Subcutaneous abdominal adipose tissue (tissue), 5 donors: ENCODE measurements at regions not wholly inside any gene's neighbourhood (a gene's known extent, or its start where the extent isn't known, plus 50 kb on each side); places are given as distances from the start of the nearest gene placed in this dataset.
A peak's percentile ranks its signal among the peaks of the same experiment; 100 is the strongest.
"Not testable (repeated sequence)": the region's sequence is repeated elsewhere in the genome, so short reads cannot be mapped to it uniquely, and the experiment has no call there.

Experiments used
- H3K27ac ChIP-seq: one replicate; pipeline ENCODE4 v1.7.0; 2013; ENCODE audit warnings: low read depth, mild to moderate bottlenecking, inconsistent platforms, low read length, moderate library complexity
- H3K27me3 ChIP-seq, 5 donors: one replicate each; pipeline ENCODE4 v1.7.0; 2013; ENCODE audit warnings: low read length in 5 of 5, inconsistent platforms in 1 of 5; ENCODE audit not compliant: control insufficient read depth in 5 of 5, insufficient read depth in 4 of 5
- H3K36me3 ChIP-seq, 5 donors: one replicate each; pipeline ENCODE4 v1.7.0; 2013; ENCODE audit warnings: low read length in 5 of 5; ENCODE audit not compliant: control insufficient read depth in 5 of 5, insufficient read depth in 5 of 5
- H3K4me1 ChIP-seq, 5 donors: one replicate each; pipeline ENCODE4 v1.7.0; 2013; ENCODE audit warnings: low read length in 5 of 5, mild to moderate bottlenecking in 3 of 5, moderate library complexity in 1 of 5; ENCODE audit not compliant: control insufficient read depth in 5 of 5, insufficient read depth in 5 of 5
- H3K4me3 ChIP-seq, 5 donors: one replicate each; pipeline ENCODE4 v1.7.0; 2013; ENCODE audit warnings: low read length in 5 of 5, low read depth in 1 of 5
- H3K9ac ChIP-seq, 5 donors: one replicate each; pipeline ENCODE4 v1.7.0; 2013; ENCODE audit warnings: low read length in 5 of 5, mild to moderate bottlenecking in 4 of 5, moderate library complexity in 3 of 5
- H3K9me3 ChIP-seq, 5 donors: one replicate each; pipeline ENCODE4 v1.7.0; 2013; ENCODE audit warnings: low read length in 5 of 5; ENCODE audit not compliant: control insufficient read depth in 5 of 5
- donor health status: healthy.
- donor health status: healthy.
- donor health status: healthy.
- donor health status: healthy.
- donor health status: healthy.

DNA sequence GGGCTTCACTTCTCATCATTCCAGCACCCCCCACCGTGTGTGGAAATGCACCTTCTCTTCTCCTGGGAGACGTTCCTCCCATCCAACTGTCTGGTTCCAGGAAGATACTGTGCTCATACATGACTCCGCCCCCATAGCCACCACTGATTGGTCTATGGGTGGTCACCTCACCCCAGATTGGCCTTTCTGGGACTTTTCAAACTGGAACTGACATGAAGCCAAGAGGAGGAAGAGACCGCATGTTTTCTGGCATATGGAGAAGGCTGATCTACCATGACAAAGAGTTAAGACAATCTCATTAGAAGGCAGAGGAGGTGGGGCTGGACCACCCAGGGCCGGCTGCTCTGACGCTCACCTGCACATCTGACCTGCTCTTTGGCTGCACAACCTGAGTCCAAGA is 294.2 kb downstream of the ADGRD1 start:
- H3K9ac ChIP-seq, H3K9me3 ChIP-seq, H3K36me3 ChIP-seq, H3K27ac ChIP-seq, H3K4me3 ChIP-seq: not testable (repeated sequence)
- Histone ChIP-seq H3K4me1 (peaks cover 13 to 21% (median 14%) of the 10 kb centered on the region in 5 donors), H3K27me3 (peaks cover 0 to 22% (median 7%) of the 10 kb centered on the region in 5 donors)

DNA sequence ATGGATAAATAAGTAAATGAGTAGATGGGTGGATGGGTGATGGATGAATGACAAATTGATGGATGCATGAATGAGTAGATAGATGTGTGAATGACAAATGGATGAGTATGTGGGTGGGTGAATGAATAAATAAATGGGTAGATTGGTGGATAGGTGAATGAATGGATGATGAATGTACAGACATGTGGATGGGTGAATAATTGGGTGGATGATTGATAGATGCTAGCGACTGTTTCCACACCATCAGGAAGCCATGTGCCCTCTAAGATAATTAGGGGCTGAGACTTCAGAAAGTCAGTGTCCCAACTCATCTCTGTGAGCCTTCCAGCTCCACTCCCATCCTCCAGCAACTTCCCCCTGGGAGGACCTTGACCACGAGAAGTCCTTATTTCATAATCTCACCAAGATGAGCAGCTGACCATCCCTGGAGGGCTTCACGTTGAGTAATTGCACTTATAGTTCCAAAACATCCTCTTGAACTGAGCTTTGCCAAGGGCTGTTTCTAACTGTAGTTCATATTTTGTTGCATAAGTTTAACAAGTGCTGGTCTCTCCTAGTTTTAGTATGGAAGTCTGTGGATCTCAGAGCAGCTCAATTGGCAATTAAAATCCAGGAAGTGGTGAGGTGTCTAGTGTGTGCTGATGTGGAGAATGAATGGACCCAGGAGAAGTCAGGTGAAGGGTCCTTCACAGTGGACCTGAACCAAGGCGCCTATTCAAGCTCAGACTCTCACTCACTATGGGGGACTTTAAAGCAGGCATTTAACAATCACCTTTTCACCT is 295.7 kb downstream of the ADGRD1 start:
- peaks cover 13 to 21% (median 14%) of the 10 kb centered on the region in 5 donors for H3K4me1 ChIP-seq
- H3K27me3 ChIP-seq = peaks cover 0 to 22% (median 7%) of the 10 kb centered on the region in 5 donors
- H3K36me3 ChIP-seq = no peaks in the 10 kb centered on the region
- H3K27ac ChIP-seq = peak overlapping the region; percentile 66
- H3K9ac ChIP-seq = no peak overlapping the region
- H3K9me3 ChIP-seq = no peaks in the 10 kb centered on the region
- no peak overlapping the region for H3K4me3 ChIP-seq

DNA sequence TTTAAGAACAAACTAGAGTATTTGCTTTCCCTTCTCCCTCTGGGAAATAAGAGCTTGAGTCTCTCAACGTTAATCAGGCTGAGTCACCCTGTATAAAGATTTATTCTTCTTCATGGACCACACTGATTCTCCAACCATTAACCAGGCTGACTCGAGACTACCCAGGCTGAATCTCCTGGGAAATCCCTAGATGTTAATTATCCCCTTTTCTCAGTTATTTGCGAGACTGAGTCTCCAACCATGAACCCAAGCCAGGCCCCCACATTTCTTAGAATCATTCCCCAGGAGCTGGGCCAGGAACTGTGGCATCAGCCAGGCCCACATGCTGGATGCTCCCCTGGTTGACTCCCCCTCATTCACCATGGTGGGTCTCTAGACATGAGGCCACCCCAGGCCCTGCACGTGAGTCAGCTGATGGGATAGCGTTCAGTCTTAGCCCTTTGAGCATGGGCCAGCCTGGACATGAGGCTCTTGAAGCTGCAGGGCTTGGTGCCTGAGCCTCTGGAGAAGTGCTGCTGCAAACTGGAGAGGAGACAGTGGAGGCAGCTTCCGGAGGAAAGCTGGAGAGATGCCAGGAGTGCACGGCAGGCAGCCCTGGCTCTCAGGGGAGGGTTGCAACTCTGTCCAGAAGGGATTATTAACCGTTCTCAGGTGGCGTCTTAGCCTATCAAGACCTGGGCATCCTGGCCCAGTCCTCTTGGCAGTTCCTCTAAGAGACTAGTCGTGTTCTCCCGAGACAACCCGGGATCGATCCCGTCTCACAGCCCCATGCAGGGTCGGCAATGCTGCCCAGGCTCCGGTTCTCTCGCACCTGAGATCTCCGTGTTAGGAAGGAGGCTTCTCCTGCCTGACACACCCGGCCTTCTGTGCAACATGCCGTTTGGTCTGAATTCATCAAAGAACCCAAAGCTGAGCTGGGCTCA is 296.6 kb downstream of the ADGRD1 start:
- H3K9me3 ChIP-seq = no peaks in the 10 kb centered on the region
- peak overlapping the region; percentile 66 for H3K27ac ChIP-seq
- no peaks in the 10 kb centered on the region for H3K36me3 ChIP-seq
- H3K4me1 ChIP-seq = peaks cover 13 to 21% (median 14%) of the 10 kb centered on the region in 5 donors
- H3K4me3 ChIP-seq = no peak overlapping the region
- H3K9ac ChIP-seq = peak overlapping the region in 1 of 5 donors; percentile 1
- peaks cover 0 to 22% (median 7%) of the 10 kb centered on the region in 5 donors for H3K27me3 ChIP-seq

DNA sequence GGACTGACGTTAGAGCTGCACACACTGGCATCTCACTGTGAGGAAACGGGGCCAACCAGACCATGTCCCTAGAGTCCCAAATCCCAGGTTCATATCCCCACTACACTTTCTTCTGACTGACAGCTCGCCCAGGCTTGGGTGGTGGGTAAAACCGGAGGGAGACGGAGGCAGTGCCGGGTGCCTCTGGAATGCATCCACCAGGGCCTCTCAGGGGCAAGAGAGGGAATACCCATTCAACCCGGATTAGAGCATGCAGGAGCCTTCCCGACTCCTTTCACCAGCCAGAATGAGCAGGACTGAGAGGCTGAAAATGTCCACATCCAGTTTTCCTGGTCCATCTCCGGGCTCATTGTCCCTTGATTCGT is 297.2 kb downstream of the ADGRD1 start:
- Histone ChIP-seq H3K27ac (no peak overlapping the region), H3K4me1 (peaks cover 13 to 21% (median 14%) of the 10 kb centered on the region in 5 donors), H3K9me3 (no peaks in the 10 kb centered on the region), H3K9ac (peak overlapping the region in 1 of 5 donors; percentile 10), H3K36me3 (no peaks in the 10 kb centered on the region), H3K27me3 (peaks cover 0 to 17% (median 5%) of the 10 kb centered on the region in 5 donors), H3K4me3 (no peak overlapping the region)

DNA sequence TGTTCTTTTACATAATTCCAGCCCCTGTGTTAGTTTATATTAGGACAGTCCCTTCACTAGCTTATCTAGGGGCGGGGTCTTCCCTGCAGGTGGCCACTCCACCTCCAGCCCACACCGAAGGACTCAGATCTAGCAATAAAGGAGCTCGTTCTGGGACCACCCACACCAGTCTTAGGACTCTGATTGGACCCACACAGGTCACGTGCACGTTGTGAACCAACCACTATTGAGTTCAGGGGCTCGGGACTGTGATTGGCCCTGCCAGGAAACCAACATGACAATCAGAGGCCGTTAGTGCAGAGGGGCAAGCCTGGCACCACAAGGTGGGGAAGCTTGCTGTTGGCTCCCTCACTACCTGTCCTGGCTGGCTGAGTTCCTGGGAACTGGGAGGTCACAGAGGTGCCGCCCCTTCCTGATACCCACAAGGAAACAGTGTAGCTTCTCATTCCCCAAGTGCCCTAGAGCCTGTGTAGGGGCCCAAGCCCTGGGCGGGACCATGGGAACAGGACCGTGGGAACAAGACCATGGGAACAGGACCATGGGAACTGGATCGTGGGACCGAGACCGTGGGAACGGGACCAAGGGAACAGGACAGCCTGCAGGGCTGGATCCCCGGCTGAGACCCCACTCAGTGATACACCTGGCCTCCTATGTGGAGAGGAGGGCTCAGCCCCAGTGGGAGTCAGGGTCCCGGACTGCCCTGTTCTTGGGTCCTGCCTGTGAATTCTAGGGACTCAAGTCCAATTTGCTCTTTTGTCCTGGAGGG is 297.8 kb downstream of the ADGRD1 start:
- peak overlapping the region in 1 of 5 donors; percentile 84 for H3K9ac ChIP-seq

DNA sequence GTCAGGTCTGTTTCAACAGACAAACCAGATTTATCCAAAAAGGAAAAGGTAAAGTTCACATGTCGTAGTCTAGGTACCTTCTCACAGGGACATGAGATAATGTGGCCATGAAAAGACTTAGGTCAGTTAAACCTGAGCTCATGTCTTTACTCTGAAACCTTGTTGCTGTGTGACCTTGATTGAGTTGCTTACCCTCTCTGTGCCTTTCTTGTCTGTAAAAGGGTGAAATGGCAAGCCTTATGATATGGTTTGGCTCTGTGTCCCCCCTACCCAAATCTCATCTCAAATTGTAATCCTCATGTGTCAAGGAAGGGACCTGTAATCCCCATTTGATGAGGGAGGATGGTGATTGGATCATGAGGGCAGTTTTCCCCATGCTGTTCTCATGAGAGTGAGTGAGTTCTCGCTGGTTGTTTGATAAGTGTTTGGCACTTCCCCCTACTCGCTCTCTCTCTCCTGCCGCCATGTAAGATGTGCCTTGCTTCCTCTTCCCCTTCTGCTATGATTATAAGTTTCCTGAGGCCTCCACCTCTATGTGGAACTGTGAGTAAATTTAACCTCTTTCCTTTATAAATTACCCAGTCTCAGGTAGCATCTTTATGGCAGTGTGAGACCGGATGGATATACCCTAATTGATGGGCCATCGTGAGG is 299.8 kb downstream of the ADGRD1 start:
- Histone ChIP-seq H3K27ac (no peak overlapping the region), H3K9me3 (peaks cover 0 to 5% (median 0%) of the 10 kb centered on the region in 5 donors), H3K9ac (no peak overlapping the region), H3K4me1 (peaks cover 13 to 21% (median 14%) of the 10 kb centered on the region in 5 donors), H3K27me3 (peaks cover 0 to 17% (median 4%) of the 10 kb centered on the region in 5 donors), H3K36me3 (no peaks in the 10 kb centered on the region), H3K4me3 (no peak overlapping the region)

More for the DNA sequence above, 297.8 kb downstream of the ADGRD1 start:
- Histone ChIP-seq H3K4me3 (no peak overlapping the region), H3K27ac (no peak overlapping the region), H3K4me1 (peaks cover 13 to 21% (median 14%) of the 10 kb centered on the region in 5 donors), H3K36me3 (no peaks in the 10 kb centered on the region), H3K9me3 (peaks cover 0 to 4% (median 0%) of the 10 kb centered on the region in 5 donors), H3K27me3 (peaks cover 0 to 18% (median under 1%) of the 10 kb centered on the region in 5 donors)

DNA sequence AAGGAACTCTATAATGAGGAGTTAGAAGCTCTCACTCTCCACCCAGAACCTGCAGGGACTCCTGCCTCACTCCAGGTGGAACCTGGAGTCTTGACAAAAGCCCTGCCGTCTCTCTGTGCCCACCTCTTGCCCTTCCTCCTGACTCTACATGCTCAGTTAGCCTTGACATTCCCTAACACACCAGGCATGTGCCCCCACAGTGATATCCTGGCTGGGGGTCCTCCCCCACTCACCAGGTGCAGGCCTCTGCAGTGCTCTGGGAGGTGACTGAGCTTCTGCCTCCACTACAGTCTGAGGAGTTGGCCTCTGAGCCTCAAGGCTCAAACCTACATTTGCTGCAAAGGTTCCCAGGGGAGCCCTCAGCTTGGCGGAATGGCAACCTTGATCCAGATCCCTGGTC is 300.7 kb downstream of the ADGRD1 start:
- Histone ChIP-seq H3K27me3 (peaks cover 0 to 17% (median 4%) of the 10 kb centered on the region in 5 donors), H3K9me3 (peaks cover 0 to 5% (median 0%) of the 10 kb centered on the region in 5 donors), H3K4me1 (peaks cover 13 to 18% (median 14%) of the 10 kb centered on the region in 5 donors), H3K36me3 (no peaks in the 10 kb centered on the region), H3K9ac (no peak overlapping the region), H3K27ac (no peak overlapping the region), H3K4me3 (no peak overlapping the region)

DNA sequence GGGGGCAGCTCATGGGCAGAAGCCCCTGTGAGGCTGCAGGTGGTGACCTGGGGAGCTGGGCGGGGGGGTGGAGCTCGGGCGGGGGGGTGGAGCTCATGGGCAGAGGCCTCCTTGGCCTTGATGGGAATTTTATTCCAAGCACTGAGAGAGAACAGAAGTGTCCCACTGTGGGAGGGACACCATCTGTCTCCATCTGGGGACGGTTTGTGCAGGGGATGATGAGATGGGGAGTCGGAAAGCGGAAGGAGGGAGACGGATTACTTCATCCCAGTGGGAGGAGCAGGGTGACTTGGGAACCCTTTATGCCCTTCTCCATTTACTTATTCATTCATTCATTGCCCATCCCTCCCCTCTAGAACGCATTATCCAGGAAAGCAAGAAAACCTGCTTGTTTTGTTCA is 304.7 kb downstream of the ADGRD1 start:
- peaks cover 0 to 5% (median 0%) of the 10 kb centered on the region in 5 donors for H3K9me3 ChIP-seq
- no peaks in the 10 kb centered on the region for H3K4me1 ChIP-seq
- no peaks in the 10 kb centered on the region for H3K36me3 ChIP-seq
- no peak overlapping the region for H3K4me3 ChIP-seq
- peaks cover 0 to 6% (median 4%) of the 10 kb centered on the region in 5 donors for H3K27me3 ChIP-seq
- no peak overlapping the region for H3K27ac ChIP-seq
- no peak overlapping the region for H3K9ac ChIP-seq

DNA sequence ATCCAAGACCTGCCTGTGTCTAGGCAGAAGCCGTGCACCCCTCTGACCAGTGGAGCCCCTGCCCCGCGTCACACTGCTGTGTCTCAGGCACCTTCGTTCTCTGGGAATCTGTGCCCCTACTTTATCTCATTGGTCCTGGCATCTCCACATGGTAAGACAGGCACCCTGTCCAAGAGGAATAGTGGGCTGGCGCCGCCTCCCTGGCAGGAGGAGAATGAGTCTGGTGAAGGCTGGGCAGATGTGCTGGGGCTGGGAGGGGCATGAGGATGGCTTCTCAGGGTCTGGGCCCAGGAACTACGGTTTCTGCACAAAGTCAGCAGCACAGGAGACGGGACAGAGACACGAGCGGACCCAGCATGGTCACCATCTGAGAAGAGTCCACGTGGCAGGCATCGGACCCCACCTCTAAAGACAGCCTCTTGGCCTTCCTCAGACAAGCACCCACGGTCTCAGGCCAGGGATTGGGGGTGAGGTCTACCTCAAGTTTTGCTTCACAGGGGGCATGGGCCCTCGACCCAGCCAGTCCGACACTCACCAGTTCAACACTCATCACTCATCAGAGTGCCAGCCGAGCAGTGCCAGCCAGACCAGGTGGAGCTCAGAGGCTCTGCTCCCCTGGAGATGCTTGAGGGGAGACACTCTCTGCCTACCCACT is 306.7 kb downstream of the ADGRD1 start:
- H3K4me1 ChIP-seq = no peaks in the 10 kb centered on the region
- no peaks in the 10 kb centered on the region for H3K36me3 ChIP-seq
- H3K27ac ChIP-seq = no peak overlapping the region
- H3K27me3 ChIP-seq = peaks cover 0 to 6% (median 4%) of the 10 kb centered on the region in 5 donors
- no peak overlapping the region for H3K9ac ChIP-seq
- peaks cover 0 to 5% (median 0%) of the 10 kb centered on the region in 5 donors for H3K9me3 ChIP-seq
- no peak overlapping the region for H3K4me3 ChIP-seq
